IMR-90 (cell line): ENCODE measurements at regions not wholly inside any gene's neighbourhood (a gene's known extent, or its start where the extent isn't known, plus 50 kb on each side); places are given as distances from the start of the nearest gene placed in this dataset.

Experiments
- ATAC-seq: fragments of 200-7000 bp; cut with Tn5 transposase; 2 replicates; pipeline ENCODE4 v1.9.1; 2020; ENCODE audit warnings: low read depth, mild to moderate bottlenecking, moderate library complexity
- BruUV-seq: library from RNA; stranded (reverse); fragments of 400-500 nt; replicated peaks from 2 replicates; lab custom pipeline; 2021; lab: Mats Ljungman, UMichigan
- CTCF ChIA-PET: fragments of 300-600 bp; formaldehyde crosslinking; extraction: SDS; loops from one replicate; lab custom pipeline; 2021; ENCODE audit warnings: antibody characterized with exemption; lab: Yijun Ruan, JAX
- POLR2A ChIA-PET: fragments of 300-600 bp; sonication (Branson Sonifier 250); formaldehyde crosslinking; loops from one replicate; lab custom pipeline; 2022; ENCODE audit warnings: antibody characterized with exemption; ENCODE audit not compliant: unreplicated experiment; lab: Charles Lee
- DNase-seq: peaks from one replicate; pipeline ENCODE4 v3.0.0; 2013
- H2AFZ ChIP-seq: replicated peaks from 2 replicates; pipeline ENCODE3; 2013; ENCODE audit warnings: low read length, mild to moderate bottlenecking; ENCODE audit not compliant: poor library complexity
- H2AK5ac ChIP-seq: 2 replicates; pipeline ENCODE4 v1.6.1; 2013; ENCODE audit warnings: low read depth, low read length, inconsistent platforms
- H2AK9ac ChIP-seq: replicated peaks from 2 replicates; pipeline ENCODE3; 2013; ENCODE audit warnings: mild to moderate bottlenecking, low read depth, low read length, moderate library complexity; ENCODE audit not compliant: poor library complexity
- H2BK120ac ChIP-seq: 2 replicates; pipeline ENCODE4 v1.6.1; 2013; ENCODE audit warnings: low read depth, low read length, inconsistent platforms
- H2BK15ac ChIP-seq: 3 replicates; pipeline ENCODE4 v1.6.1; 2013; ENCODE audit warnings: low read depth, low read length, inconsistent platforms
- H2BK20ac ChIP-seq: 2 replicates; pipeline ENCODE4 v1.6.1; 2013; ENCODE audit warnings: low read depth, mild to moderate bottlenecking, inconsistent platforms, low read length, moderate library complexity
- H2BK5ac ChIP-seq: 2 replicates; pipeline ENCODE4 v1.6.1; 2013; ENCODE audit warnings: mild to moderate bottlenecking, low read depth, low read length, inconsistent platforms; ENCODE audit not compliant: poor library complexity, severe bottlenecking
- H3K14ac ChIP-seq: replicated peaks from 2 replicates; pipeline ENCODE4 v1.6.1; 2013; ENCODE audit warnings: low read depth, low read length, inconsistent platforms
- H3K18ac ChIP-seq: 2 replicates; pipeline ENCODE4 v1.6.1; 2013; ENCODE audit warnings: low read depth, low read length, control low read depth
- H3K23ac ChIP-seq: 2 replicates; pipeline ENCODE4 v1.6.1; 2013; ENCODE audit warnings: low read depth, low read length, inconsistent platforms
- H3K27ac ChIP-seq: 2 replicates; pipeline ENCODE4 v1.5.1; 2013; ENCODE audit warnings: mild to moderate bottlenecking, control low read depth, low read length; ENCODE audit not compliant: insufficient read depth
- H3K27me3 ChIP-seq: 2 replicates; pipeline ENCODE4 v1.6.1; 2013; ENCODE audit warnings: low read length; ENCODE audit not compliant: control insufficient read depth, insufficient read depth
- H3K36me3 ChIP-seq: 2 replicates; pipeline ENCODE4 v1.6.1; 2013; ENCODE audit warnings: low read length, mixed read lengths; ENCODE audit not compliant: control insufficient read depth, insufficient read depth
- H3K4ac ChIP-seq: 2 replicates; pipeline ENCODE4 v1.6.1; 2013; ENCODE audit warnings: low read depth, low read length, inconsistent platforms
- H3K4me1 ChIP-seq: 2 replicates; pipeline ENCODE4 v1.6.1; 2013; ENCODE audit warnings: low read length, mixed read lengths; ENCODE audit not compliant: control insufficient read depth, insufficient read depth
- H3K4me2 ChIP-seq: 2 replicates; pipeline ENCODE4 v1.6.1; 2013; ENCODE audit warnings: low read depth, mild to moderate bottlenecking, control low read depth, low read length, moderate library complexity
- H3K4me3 ChIP-seq: 2 replicates; pipeline ENCODE4 v1.5.1; 2013; ENCODE audit warnings: low read depth, mild to moderate bottlenecking, control low read depth, low read length, moderate library complexity; ENCODE audit not compliant: insufficient read depth
- H3K56ac ChIP-seq: 2 replicates; pipeline ENCODE4 v1.6.1; 2013; ENCODE audit warnings: low read length, inconsistent platforms; ENCODE audit not compliant: insufficient read depth; ENCODE audit errors: extremely low read depth
- H3K79me1 ChIP-seq, 2 experiments: 2 replicates each; pipeline ENCODE4 v1.6.1; 2013; ENCODE audit warnings: low read length in 2 of 2, inconsistent platforms in 1 of 2, low read depth in 1 of 2
- H3K9ac ChIP-seq: 2 replicates; pipeline ENCODE4 v1.6.1; 2013; ENCODE audit warnings: low read depth, low read length, control low read depth
- H3K9me1 ChIP-seq: 2 replicates; pipeline ENCODE4 v1.6.1; 2013; ENCODE audit warnings: low read length, inconsistent platforms; ENCODE audit not compliant: insufficient read depth
- H3K9me3 ChIP-seq: 2 replicates; pipeline ENCODE4 v1.6.1; 2013; ENCODE audit warnings: low read length; ENCODE audit not compliant: control insufficient read depth, insufficient read depth
- H4K20me1 ChIP-seq: 2 replicates; pipeline ENCODE4 v1.6.1; 2013; ENCODE audit warnings: low read length, inconsistent platforms; ENCODE audit not compliant: insufficient read depth
- H4K5ac ChIP-seq: 2 replicates; pipeline ENCODE4 v1.6.1; 2013; ENCODE audit warnings: mild to moderate bottlenecking, low read depth, low read length, control low read depth
- H4K8ac ChIP-seq, 2 experiments: 2 replicates each; pipeline ENCODE4 v1.6.1; 2013; ENCODE audit warnings: low read depth in 2 of 2, low read length in 2 of 2, control low read depth in 1 of 2, inconsistent platforms in 1 of 2
- H4K91ac ChIP-seq: 2 replicates; pipeline ENCODE4 v1.6.1; 2013; ENCODE audit warnings: low read depth, low read length, inconsistent platforms; ENCODE audit not compliant: insufficient read depth
- CEBPB ChIP-seq: IDR thresholded peaks from 2 replicates; pipeline ENCODE4 v1.6.1; 2012; ENCODE audit warnings: low read depth, low read length, improper control_type of control experiment
- FOS ChIP-seq: fragments of 150-350 bp; IDR thresholded peaks from 2 replicates; pipeline ENCODE4 v1.6.1; 2016; ENCODE audit warnings: low read depth, low read length
- MAFK ChIP-seq: IDR thresholded peaks from 2 replicates; pipeline ENCODE4 v1.6.1; 2012; ENCODE audit warnings: low read depth, low read length, improper control_type of control experiment
- MAZ ChIP-seq: IDR thresholded peaks from 2 replicates; pipeline ENCODE4 v1.6.1; 2012; ENCODE audit warnings: low read depth, mild to moderate bottlenecking, low read length, improper control_type of control experiment, moderate library complexity, borderline replicate concordance
- NFE2L2 ChIP-seq: fragments of 150-350 bp; IDR thresholded peaks from 2 replicates; pipeline ENCODE4 v1.6.1; 2016; ENCODE audit warnings: low read depth, mild to moderate bottlenecking, low read length
- POLR2A ChIP-seq: IDR thresholded peaks from 2 replicates; pipeline ENCODE4 v1.6.1; 2012; ENCODE audit warnings: mild to moderate bottlenecking, low read depth, low read length
- USF2 ChIP-seq: fragments of 150-350 bp; IDR thresholded peaks from 2 replicates; pipeline ENCODE4 v1.6.1; 2017; ENCODE audit warnings: mild to moderate bottlenecking, antibody characterized with exemption, low read length, low read depth
- WGBS, 2 experiments: methylation state at CpG; one replicate each; pipeline versions ENCODE4 v1.1.5 to v1.1.7; 2013; ENCODE audit warnings: missing lambda C conversion rate in 2 of 2; ENCODE audit not compliant: insufficient read length in 1 of 2; ENCODE audit errors: extremely low coverage in 2 of 2; 5-methylcytosine and 5-hydroxymethylcytosine counted together
- dilution Hi-C: fragments of 300-500 bp; cut with HindIII; formaldehyde crosslinking; loops from one replicate; pipeline ENCODE4 v1.14.3; 2018; ENCODE audit warnings: low sequenced_read_pairs; ENCODE audit not compliant: unreplicated experiment
- in situ Hi-C: fragments of 300-500 bp; cut with MboI; formaldehyde crosslinking; loops from 3 replicates; pipeline ENCODE4 v1.14.3; 2019; ENCODE audit warnings: low sequenced_read_pairs, inconsistent platforms, mixed read lengths
- intact Hi-C: fragments of 100-400 bp; cut with micrococcal nuclease; formaldehyde crosslinking; loops from 2 replicates; pipeline ENCODE4 v1.10.0; 2022

GRCh38 chr5:124810396-124811006 lies 64.1 kb upstream of the ZNF608 start:
- Histone ChIP-seq H3K18ac (no peak overlapping the region), H3K9me1 (no peaks in the 10 kb centered on the region), H3K27ac (no peak overlapping the region), H2AFZ (no peak overlapping the region), H3K27me3 (no peaks in the 10 kb centered on the region), H2BK20ac (no peak overlapping the region), H3K36me3 (no peaks in the 10 kb centered on the region), H2AK5ac (no peak overlapping the region), H3K4me2 (no peak overlapping the region), H3K79me1 (no peaks in the 10 kb centered on the region), H4K5ac (no peak overlapping the region), H3K9me3 (no peaks in the 10 kb centered on the region), H4K8ac (no peak overlapping the region), H3K4me3 (no peak overlapping the region), H2AK9ac (no peak overlapping the region), H4K20me1 (no peaks in the 10 kb centered on the region), H2BK5ac (no peak overlapping the region), H4K91ac (no peak overlapping the region), H2BK120ac (no peak overlapping the region), H3K23ac (no peak overlapping the region), H3K56ac (no peak overlapping the region), H3K14ac (no peak overlapping the region), H3K9ac (no peak overlapping the region), H3K4ac (no peak overlapping the region), H2BK15ac (no peak overlapping the region), H3K4me1 (peaks cover 2% of the 10 kb centered on the region; the same call in 1 of the 2 replicates)
- intact Hi-C loops: no loop called here
- ATAC-seq (no peak), DNase-seq (no peak)
- WGBS, 2 experiments: 100% methylated on average over 1 of the region's 3 CpGs; no CpG with 5 or more reads in 1 of the 2 experiments
- CTCF ChIA-PET: no interaction called here
- dilution Hi-C loops: no loop called here
- POLR2A ChIA-PET: no interaction called here
- no peak for TF ChIP-seq NFE2L2
- TF ChIP-seq FOS: no peak
- no peak for TF ChIP-seq MAZ
- TF ChIP-seq MAFK: no peak
- TF ChIP-seq USF2: no peak
- no peak for TF ChIP-seq POLR2A
- TF ChIP-seq CEBPB: no peak
- in situ Hi-C loops: no loop called here
- BruUV-seq: no TSS peak
